ENCODE measurements at regions not wholly inside any gene's neighbourhood (a gene's known extent, or its start where the extent isn't known, plus 50 kb on each side); places are given as distances from the start of the nearest gene placed in this dataset.

DNA sequence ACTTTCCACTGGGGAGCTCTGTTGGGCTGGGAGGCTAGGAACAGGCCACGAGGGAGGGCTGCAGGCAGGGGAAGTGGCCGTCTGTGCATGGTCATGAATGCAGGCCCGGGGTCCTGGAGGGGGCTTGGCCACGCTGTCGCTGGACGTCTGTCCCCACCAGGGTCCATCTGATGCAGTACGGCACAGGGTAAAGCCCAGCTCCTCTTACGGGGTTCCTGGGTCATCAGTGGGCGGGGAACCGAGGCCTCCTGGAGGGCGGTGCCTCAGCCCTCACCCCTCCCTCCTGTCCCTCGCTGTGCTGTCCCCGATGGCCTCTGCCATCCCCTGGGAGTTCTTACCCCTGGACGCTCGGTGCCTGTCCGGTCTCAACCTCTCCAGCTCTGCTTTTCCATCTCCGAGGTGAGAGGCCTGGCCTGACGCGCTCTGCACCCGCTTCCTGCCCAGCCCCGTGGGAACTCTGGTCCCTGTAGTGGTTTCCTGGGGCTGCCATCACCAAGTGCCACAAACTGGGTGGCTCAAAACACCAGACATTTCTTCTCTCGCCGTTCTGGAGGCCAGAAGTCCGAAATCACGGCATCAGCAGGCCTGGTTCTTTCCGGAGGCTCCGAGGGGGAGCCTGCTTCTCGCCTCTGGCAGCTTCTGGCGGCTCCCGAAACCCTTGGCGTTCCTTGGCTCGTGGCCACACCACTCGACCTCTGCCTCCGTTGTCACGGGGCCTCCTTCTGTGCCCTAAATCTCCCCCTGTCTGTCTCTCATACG lies 182.8 kb downstream of the SEC14L1 start:
- TF ChIP-seq, protein P1, sequence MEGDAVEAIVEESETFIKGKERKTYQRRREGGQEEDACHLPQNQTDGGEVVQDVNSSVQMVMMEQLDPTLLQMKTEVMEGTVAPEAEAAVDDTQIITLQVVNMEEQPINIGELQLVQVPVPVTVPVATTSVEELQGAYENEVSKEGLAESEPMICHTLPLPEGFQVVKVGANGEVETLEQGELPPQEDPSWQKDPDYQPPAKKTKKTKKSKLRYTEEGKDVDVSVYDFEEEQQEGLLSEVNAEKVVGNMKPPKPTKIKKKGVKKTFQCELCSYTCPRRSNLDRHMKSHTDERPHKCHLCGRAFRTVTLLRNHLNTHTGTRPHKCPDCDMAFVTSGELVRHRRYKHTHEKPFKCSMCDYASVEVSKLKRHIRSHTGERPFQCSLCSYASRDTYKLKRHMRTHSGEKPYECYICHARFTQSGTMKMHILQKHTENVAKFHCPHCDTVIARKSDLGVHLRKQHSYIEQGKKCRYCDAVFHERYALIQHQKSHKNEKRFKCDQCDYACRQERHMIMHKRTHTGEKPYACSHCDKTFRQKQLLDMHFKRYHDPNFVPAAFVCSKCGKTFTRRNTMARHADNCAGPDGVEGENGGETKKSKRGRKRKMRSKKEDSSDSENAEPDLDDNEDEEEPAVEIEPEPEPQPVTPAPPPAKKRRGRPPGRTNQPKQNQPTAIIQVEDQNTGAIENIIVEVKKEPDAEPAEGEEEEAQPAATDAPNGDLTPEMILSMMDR (IDR thresholded peaks at IDR 0.05), result no peak
- no peak for TF ChIP-seq POLR2A (IDR thresholded peaks at IDR 0.05)
- no peaks in the 10 kb centered on the region for H3K27me3 ChIP-seq
- H3K27ac ChIP-seq, result peak overlapping the region; percentile 93 to 98
- peaks cover 19 to 37% of the 10 kb centered on the region in 2 donors for H3K4me1 ChIP-seq
- no peaks in the 10 kb centered on the region for H3K9me3 ChIP-seq
- H3K36me3 ChIP-seq, result no peaks in the 10 kb centered on the region
- peak; percentile 62 to 66 for DNase-seq
- H3K4me3 ChIP-seq, result peak overlapping the region; percentile 6 to 26
- intact Hi-C loops (cut with DNase I; ENCODE audit: low total_unique reads), result no loop called here

DNA sequence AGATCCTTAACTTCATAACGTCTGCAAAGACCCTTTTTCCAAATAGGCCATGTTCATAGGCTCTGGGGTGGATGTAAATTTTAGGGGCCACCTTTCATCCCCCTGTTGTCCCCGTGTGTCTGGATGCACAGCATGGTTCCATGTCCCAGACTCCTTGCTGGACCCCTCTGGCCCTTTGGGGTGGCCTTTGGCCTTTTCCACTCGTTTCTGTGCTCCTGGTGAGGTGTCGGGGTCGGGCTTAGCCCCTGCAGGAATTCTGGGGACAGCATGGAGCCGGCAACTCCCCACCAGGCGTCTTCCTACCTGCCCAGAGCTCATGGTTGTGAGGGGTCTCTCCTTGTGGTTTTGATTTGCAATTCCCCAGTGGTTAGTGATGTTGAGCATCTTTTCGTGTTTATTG lies 183.5 kb downstream of the SEC14L1 start:
- Histone ChIP-seq H3K4me3 (no peak overlapping the region), H3K4me1 (peaks cover 19 to 31% of the 10 kb centered on the region in 2 donors), H3K9me3 (no peaks in the 10 kb centered on the region), H3K36me3 (no peaks in the 10 kb centered on the region), H3K27me3 (no peaks in the 10 kb centered on the region), H3K27ac (peak overlapping the region; percentile 93 to 98)
- intact Hi-C loops (cut with DNase I; ENCODE audit: low total_unique reads), result no loop called here
- no peak for TF ChIP-seq POLR2A (IDR thresholded peaks at IDR 0.05)
- TF ChIP-seq, protein P1 (IDR thresholded peaks at IDR 0.05), result no peak
- peak; percentile 29 to 30 for DNase-seq

DNA sequence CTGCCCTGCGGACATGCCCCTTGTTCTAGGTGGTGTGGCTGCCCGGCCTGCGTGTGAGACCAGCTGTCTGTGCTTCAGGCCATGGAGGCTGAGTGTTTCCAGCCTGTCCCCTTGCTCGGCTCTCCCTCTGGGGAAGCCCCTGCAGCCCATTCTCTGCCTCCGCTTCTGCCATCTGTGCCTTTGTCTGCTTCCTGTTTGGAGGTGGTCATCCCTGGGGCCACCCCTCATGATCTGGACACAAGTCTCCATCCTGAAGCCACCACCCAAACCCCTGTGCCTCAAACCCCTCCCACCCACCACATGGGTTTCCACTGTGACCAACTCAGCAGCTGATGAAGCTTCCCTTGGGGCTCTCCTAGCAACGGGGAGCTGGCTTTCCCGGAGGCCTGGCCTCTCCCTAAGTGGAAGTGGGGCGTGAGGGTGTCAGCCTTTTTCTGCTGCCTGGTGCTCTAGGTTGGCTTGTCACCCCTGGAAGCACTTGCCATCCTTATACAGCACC lies 184.9 kb downstream of the SEC14L1 start:
- no peak overlapping the region for H3K4me3 ChIP-seq

DNA sequence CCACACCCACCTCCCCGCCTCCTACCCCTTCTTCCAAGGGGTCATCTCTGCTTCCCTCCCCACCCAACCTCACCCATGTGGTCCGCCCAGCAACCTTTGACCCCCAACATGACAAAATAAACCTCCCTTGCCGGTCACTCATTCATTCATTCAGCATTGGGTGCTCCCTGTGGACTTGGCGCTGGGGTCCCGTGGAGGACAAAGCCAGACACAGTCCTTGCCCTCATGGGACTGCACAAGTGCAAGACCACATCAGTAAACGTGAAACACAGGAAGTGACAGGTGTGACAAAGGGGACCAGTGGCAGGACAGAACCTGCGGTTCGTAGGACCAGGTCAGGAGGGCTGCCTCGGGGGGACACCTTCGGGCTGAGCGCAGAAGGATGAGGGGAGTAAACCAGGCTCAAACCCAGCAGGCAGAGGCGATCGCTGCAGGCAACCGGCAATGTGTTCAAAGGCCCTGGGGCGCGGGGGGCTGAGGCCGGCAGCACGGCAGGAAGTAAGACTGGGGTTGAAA lies 185.4 kb downstream of the SEC14L1 start:
- H3K9me3 ChIP-seq, result no peaks in the 10 kb centered on the region
- no peaks in the 10 kb centered on the region for H3K36me3 ChIP-seq
- intact Hi-C loops (cut with DNase I; ENCODE audit: low total_unique reads), result loop anchor here (5.0 kb wide), 1 partner anchor 101 kb away; no protein-coding TSS in a partner anchor
- H3K4me3 ChIP-seq, result no peak overlapping the region
- TF ChIP-seq POLR2A (IDR thresholded peaks at IDR 0.05), result no peak
- TF ChIP-seq, protein P1 (IDR thresholded peaks at IDR 0.05), result no peak
- peak in 1 of 2 donors; percentile 32 for DNase-seq
- peaks cover 19 to 31% of the 10 kb centered on the region in 2 donors for H3K4me1 ChIP-seq
- H3K27ac ChIP-seq, result peak overlapping the region; percentile 93 to 98
- no peaks in the 10 kb centered on the region for H3K27me3 ChIP-seq

More for the DNA sequence above, 184.9 kb downstream of the SEC14L1 start:
- intact Hi-C loops (cut with DNase I; ENCODE audit: low total_unique reads), result loop anchor here (5.0 kb wide), 1 partner anchor 102 kb away; no protein-coding TSS in a partner anchor
- TF ChIP-seq, protein P1 (IDR thresholded peaks at IDR 0.05), result no peak
- TF ChIP-seq POLR2A (IDR thresholded peaks at IDR 0.05), result no peak
- Histone ChIP-seq H3K4me1 (peaks cover 19 to 31% of the 10 kb centered on the region in 2 donors), H3K27ac (peak overlapping the region; percentile 93 to 98), H3K9me3 (no peaks in the 10 kb centered on the region), H3K36me3 (no peaks in the 10 kb centered on the region), H3K27me3 (no peaks in the 10 kb centered on the region)
- DNase-seq, result no peak

DNA sequence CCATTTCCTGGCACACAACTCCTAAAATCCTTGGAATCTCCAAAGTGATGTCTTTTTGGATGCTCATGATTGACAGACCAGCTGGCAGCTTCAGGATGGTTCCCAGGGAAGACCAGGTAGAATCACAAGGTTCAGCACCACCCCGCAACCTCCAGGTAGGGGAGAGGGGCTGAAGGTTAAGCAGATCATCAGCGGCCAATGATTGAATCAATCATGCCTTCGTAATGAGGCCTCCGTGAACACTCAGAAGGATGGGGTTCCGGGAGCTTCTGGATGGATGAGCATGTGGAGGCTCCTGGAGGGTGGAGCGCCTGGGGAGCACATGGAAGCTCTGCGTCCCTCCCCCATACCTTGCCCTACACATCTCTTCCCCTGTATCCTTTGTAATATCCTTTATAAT lies 185.9 kb downstream of the SEC14L1 start:
- no peak for TF ChIP-seq POLR2A (IDR thresholded peaks at IDR 0.05)
- TF ChIP-seq, protein P1 (IDR thresholded peaks at IDR 0.05), result no peak
- no peaks in the 10 kb centered on the region for H3K27me3 ChIP-seq
- peak overlapping the region in 1 of 2 donors; percentile 9 for H3K27ac ChIP-seq
- no peaks in the 10 kb centered on the region for H3K36me3 ChIP-seq
- peak; percentile 13 to 16 for DNase-seq
- no peak overlapping the region for H3K4me3 ChIP-seq
- H3K4me1 ChIP-seq, result peaks cover 19 to 29% of the 10 kb centered on the region in 2 donors
- intact Hi-C loops (cut with DNase I; ENCODE audit: low total_unique reads), result loop anchor here (5.0 kb wide), 1 partner anchor 101 kb away; no protein-coding TSS in a partner anchor
- H3K9me3 ChIP-seq, result no peaks in the 10 kb centered on the region
